ENCODE measurements at regions not wholly inside any gene's neighbourhood (a gene's known extent, or its start where the extent isn't known, plus 50 kb on each side); places are given as distances from the start of the nearest gene placed in this dataset.

GRCh38 chrY:21266751-21267150 lies 244.4 kb upstream of the RBMY1B start:
- TF ChIP-seq CTCF (IDR thresholded peaks at IDR 0.05) (no peak), POLR2AphosphoS5 (IDR thresholded peaks at IDR 0.05) (no peak), POLR2A (IDR thresholded peaks at IDR 0.05) (no peak)
